T-helper 2 cell treated with Interferon-gamma antibody and Interleukin-4, amounts not matched to agents 100 ng/mL and 5 ng/mL, for 36 hours (primary cell): ENCODE measurements at regions not wholly inside any gene's neighbourhood (a gene's known extent, or its start where the extent isn't known, plus 50 kb on each side); places are given as distances from the start of the nearest gene placed in this dataset.

Experiments
- intact Hi-C: fragments of 100-400 bp; cut with micrococcal nuclease; formaldehyde crosslinking; loops from one replicate; pipeline ENCODE4 v1.15.1; 2023

- intact Hi-C loops = no loop called here
Measured at GRCh38 chr10:62623223-62623622, 181.3 kb upstream of the ADO start.

DNA sequence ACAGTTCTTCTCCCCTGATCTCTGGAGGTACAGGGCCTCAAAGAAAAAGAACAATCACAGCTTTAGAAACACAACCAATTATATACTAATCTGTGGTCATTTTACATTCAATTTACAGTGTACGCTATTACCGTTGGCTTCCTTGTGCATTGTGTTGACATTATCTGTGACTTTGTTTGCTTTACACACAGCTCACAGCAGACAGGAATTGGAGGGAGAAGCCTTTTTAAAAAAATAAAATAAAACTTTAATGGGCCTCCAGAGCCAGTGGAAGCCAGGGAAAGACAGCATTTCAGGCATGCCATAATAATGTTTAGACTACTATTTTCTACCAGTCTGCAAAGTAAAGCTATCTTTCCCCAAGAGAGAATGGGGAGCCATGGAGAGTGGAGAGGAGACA lies 179.0 kb upstream of the ADO start:
- intact Hi-C loops = no loop called here

DNA sequence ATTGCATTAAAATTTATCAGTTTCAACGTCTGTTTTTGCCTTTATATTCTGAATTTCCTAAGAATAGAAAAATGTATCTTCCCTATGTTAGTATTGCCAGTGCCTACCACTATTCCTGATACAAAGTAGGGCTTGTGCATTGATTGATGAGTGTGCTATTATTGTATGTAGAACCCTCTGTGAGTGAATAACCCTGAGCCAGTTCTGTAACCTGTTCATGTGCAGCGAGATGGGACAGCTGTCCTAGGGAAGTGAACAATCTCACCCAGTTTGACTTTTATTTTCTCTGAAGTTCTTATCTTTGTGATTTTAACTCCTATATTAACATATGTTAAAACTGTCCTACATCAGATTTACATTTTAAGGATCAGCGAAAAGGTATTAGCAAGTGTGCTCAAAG lies 178.4 kb upstream of the ADO start:
- intact Hi-C loops = no loop called here

GRCh38 chr10:62626817-62627216 lies 177.7 kb upstream of the ADO start:
- intact Hi-C loops = no loop called here

- intact Hi-C loops = no loop called here
Measured at GRCh38 chr10:62627983-62628382, 176.5 kb upstream of the ADO start.

DNA sequence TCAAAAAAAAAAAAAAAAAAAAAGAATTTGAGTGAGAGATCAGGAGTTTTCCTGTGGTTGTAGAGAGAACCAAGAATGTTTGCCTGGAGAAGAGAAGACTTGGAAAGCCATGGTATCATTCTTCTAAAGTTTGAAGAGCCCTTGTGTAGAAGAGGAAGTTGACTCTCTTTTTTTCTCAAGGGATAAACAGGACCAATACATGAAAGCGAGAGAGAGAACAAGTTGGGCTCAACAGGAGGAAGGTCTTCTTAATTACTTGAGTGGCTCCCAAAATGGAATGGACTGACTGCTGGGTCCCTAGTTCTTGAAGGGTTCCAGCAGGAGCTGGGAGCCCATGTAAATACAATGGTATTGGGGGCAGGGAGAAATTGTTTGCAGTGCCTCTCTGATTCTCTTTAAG lies 173.3 kb upstream of the ADO start:
- intact Hi-C loops = loop anchor here (10.0 kb wide), 5 partner anchors 364 to 1346 kb away; no protein-coding TSS in a partner anchor

- intact Hi-C loops = loop anchor here (1.0 to 10.0 kb wide), 9 partner anchors 49 to 1347 kb away; partner anchors contain the start of gene EGR2
Measured at GRCh38 chr10:62632071-62632809, 172.3 kb upstream of the ADO start.

GRCh38 chr10:62633976-62634375 lies 170.5 kb upstream of the ADO start:
- intact Hi-C loops = loop anchor here (10.0 kb wide), 5 partner anchors 361 to 1349 kb away; no protein-coding TSS in a partner anchor

DNA sequence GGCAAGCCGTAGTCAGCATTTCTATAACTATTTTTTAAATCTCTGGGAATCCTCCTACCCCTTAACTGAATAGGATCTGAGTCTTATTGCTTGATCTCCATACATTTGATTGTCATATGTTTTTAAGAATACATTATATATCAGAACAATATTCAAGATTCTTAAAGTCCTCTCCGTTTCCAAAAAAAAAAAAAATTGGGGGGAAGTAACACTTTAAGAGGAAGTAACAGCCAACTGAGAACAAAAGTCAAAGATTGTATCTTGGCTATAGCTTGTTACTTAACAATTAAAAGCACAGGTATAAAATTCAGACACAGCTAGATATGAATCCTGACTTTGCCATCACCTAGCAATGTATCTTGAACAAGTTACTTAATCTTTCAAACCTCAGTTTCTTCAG lies 169.9 kb upstream of the ADO start:
- intact Hi-C loops = loop anchor here (10.0 kb wide), 5 partner anchors 360 to 1350 kb away; no protein-coding TSS in a partner anchor

DNA sequence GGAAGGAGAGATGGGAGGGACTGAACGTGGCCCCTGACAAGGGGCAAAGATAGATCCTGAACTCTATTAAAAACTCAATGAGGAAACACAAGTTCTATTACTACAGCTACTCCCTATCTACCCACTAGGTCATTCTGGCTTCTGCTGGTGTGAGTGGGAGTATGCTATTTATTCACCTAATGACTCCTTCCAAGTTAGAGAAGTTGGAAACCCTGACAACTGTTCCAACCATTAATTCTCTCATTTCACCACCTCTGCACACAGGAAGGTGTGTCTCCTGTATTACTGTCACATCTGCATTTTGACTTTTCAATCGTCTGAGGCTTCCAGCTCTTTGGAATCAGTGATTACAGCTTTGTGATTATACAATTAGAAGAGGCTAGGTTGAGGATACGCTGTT lies 169.4 kb upstream of the ADO start:
- intact Hi-C loops = loop anchor here (10.0 kb wide), 5 partner anchors 360 to 1350 kb away; no protein-coding TSS in a partner anchor

- intact Hi-C loops = loop anchor here (1.0 to 10.0 kb wide), 13 partner anchors 44 to 1352 kb away; partner anchors contain the start of genes ADO, EGR2 and NRBF2
Measured at GRCh38 chr10:62636825-62637248, 167.7 kb upstream of the ADO start.

DNA sequence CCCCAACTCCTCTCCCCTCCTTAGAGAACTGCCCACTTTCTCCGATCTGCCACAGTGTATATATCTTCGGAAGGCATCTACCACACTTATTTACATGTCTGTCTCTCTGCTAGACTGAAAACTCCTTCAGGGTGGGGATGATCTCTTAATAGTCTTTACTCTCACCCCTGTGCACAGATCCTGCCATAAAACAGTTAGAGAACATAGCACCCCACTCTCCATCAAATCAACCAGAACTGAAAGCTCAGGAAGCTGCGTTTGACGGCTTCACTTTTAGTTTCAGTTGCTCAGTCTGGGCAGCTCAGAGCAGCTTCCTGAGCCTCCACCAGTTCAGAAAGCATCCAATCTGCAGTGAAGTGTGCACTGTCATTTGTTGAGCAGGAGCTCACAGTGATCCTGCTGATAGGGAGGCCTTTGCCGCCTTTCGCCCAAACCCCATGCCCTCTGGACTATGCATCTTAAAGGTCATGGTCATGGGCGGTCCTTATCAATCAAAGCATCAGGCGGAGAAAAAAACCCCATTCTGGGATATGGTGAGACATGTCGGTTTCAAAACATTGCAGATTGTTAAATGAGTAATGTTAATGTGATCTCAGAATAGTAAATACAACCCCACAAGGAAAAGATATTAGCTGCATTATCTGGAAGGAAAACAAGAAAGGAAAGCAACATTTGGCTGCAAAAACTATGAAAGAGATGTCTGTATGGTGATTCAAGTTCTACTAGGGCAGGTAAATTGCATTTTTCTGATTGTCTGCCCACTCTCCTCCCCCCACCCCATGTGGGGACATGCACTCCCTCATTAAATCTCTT lies 167.1 kb upstream of the ADO start:
- intact Hi-C loops = loop anchor here (1.0 to 10.0 kb wide), 13 partner anchors 44 to 1353 kb away; partner anchors contain the start of genes ADO, EGR2 and NRBF2

DNA sequence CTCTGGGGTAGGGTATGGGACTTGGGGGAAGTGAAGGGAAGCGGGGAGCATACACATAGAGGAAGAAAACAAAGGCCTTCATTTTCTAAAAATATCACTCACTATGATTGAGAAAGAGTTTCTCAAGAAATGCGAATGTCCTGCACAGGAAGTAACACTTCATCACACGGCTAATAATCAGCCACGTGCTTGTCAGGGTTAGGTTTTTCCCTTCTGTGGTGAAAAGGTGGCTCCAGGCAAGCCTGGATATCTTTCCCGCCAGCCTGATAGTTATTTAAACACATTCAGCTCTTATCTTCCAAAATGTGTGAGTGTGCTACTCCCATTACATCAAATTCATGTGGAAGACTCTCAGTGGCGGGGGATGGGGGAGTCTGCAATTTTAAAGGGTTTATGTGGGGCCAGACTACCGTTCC lies 166.4 kb upstream of the ADO start:
- intact Hi-C loops = loop anchor here (10.0 kb wide), 5 partner anchors 357 to 1353 kb away; no protein-coding TSS in a partner anchor

DNA sequence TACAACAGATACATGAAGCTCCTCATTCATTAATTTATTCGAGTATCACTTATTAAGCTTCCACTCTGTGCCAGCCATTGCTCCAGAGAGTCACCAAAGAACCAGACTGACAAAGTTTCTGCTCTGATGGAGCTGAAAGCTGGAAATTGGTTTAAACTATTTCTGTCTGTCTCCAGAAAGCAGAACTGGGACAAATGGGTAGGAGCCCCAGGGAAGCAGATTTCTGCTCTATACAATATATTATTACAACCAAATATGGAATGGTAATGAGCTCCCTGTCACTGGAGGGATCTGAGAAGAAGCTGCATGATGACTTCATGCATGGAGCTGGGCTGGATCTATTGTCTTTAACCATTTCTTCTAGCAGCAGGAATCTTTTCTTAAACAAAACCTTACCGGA lies 165.4 kb upstream of the ADO start:
- intact Hi-C loops = loop anchor here (10.0 kb wide), 5 partner anchors 356 to 1354 kb away; no protein-coding TSS in a partner anchor

DNA sequence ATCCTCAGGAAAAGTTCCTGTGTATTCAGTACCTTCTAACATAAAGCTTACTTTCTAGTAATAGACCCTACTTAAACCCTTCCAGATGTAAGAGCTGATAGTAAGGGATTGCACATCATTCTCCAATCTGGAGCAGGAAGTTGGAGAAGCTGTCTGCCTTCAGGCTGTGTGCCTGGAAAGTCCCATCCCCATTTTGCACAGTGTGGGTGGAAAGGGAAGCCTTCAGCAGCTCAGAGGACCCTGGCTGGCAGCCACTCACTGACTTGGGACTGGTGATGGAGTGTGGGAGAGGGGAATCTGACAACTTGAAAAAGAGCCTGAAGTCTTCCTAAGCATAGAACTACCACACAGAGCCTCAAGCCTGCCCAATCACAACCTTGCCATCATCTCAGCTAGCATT lies 164.1 kb upstream of the ADO start:
- intact Hi-C loops = no loop called here

DNA sequence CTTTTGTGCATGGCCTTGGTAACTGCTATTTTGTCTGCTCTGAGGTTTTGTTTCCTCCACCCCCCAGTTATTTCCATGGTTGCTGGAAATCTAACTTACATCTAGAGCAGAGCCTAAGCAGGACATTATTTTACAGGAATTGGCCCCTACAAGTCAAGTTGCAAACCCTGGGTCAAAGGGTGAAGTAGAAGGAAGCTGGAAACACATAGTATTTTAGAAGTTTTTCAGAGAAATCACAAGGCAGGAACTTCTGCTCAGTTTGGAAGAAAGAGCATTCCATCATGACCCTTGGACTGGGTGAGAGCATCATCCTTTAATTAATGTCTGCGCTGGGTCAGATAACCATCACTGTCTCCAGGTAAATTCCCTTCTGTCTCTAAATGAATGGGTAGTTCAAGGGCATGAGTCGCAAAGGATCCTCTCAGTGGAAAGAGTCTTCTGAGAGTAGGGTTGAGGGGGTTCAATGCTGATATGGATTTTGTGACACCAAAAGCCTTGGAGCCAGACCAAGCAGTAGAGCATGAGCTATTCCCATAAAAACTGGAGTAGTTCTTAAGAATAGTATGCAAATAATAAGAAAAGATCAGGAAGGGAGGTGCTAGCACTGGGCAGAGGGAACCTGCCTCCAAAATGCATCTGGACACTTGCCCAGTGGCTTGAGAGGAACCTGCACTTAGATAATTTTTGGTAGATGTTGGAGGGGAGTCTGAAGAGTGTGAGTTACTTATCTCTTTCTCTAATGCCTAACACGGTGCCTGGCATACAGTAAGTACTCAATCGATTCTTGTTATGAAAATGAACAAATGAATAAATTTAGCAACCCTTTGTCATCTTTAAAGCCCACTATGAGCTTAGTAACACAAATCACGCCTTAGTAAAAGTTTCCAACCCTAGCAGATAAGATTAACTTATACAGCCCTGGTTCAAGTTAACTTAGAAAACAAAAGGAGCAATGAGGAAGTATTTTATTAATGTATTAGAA lies 160.6 kb upstream of the ADO start:
- intact Hi-C loops = no loop called here

- intact Hi-C loops = no loop called here
Measured at GRCh38 chr10:62647375-62648092, 157.0 kb upstream of the ADO start.

DNA sequence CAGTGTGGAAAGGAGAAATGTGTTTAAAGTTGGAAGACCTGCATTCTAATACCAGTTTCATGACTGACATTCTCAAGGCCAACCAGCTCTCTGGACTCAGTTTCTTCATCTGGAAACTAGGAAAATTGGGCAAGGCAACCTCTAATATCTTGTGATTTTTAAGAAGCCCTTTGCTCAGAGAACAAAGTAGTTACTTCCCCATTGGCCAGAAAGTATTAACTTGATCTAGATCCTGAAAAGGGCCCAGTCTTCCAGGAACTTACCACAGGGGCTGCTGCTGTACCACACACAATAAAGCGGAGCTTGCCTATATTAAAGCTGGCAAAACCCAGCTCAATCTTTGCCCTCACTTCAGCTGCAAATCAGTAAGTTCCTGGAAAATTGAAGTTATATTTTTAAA lies 155.6 kb upstream of the ADO start:
- intact Hi-C loops = no loop called here

DNA sequence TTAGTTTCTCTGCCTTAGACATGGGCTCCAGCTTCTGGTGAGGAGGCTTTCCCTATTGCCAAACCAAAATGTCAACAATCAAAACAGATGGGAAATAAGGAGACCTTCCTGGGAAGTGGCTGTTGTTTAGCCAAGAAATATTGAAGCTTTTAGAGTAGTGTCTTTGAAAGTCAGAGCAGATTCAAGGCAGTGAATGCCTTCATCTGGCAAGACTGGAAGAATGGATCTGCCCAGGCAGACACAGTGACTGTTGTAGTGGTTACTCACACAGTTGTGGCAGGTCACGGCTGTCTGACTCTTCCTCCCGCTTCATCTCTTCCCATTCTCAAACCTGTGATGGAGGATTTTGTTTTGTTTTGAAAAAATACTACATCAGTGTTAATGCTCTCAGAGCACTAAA lies 154.1 kb upstream of the ADO start:
- intact Hi-C loops = no loop called here

- intact Hi-C loops = no loop called here
Measured at GRCh38 chr10:62651341-62651740, 153.2 kb upstream of the ADO start.
